DMS53 treated with DMSO at 0.1 percent for 48 hours (cell line): ENCODE measurements at regions not wholly inside any gene's neighbourhood (a gene's known extent, or its start where the extent isn't known, plus 50 kb on each side); places are given as distances from the start of the nearest gene placed in this dataset.
"Not testable (repeated sequence)": the region's sequence is repeated elsewhere in the genome, so short reads cannot be mapped to it uniquely, and the experiment has no call there.

Experiments
- DNase-seq: peaks from one replicate; lab custom pipeline; 2025; ENCODE audit not compliant: unreplicated experiment; lab: John Stamatoyannopoulos, UW

GRCh38 chr4:57726154-57726553, 616.0 kb upstream of the IGFBP7 start:
- DNase-seq, result no peak

GRCh38 chr4:57719456-57719855, 609.3 kb upstream of the IGFBP7 start:
- DNase-seq, result no peak

GRCh38 chr4:57714313-57714712, 604.1 kb upstream of the IGFBP7 start:
- not testable (repeated sequence) for DNase-seq

- DNase-seq, result no peak
Measured at GRCh38 chr4:57710053-57710452, 599.9 kb upstream of the IGFBP7 start.

GRCh38 chr4:57691370-57691769, 581.2 kb upstream of the IGFBP7 start:
- no peak for DNase-seq

GRCh38 chr4:57689693-57690205, 579.6 kb upstream of the IGFBP7 start:
- DNase-seq, result no peak

GRCh38 chr4:57682275-57682674, 572.1 kb upstream of the IGFBP7 start:
- no peak for DNase-seq

GRCh38 chr4:57679969-57680368, 569.8 kb upstream of the IGFBP7 start:
- DNase-seq, result no peak

GRCh38 chr4:57676394-57676793, 566.2 kb upstream of the IGFBP7 start:
- DNase-seq, result no peak

GRCh38 chr4:57672846-57673433, 562.8 kb upstream of the IGFBP7 start:
- no peak for DNase-seq

- no peak for DNase-seq
Measured at GRCh38 chr4:57668621-57669020, 558.4 kb upstream of the IGFBP7 start.

GRCh38 chr4:57665806-57666205, 555.6 kb upstream of the IGFBP7 start:
- DNase-seq, result no peak

GRCh38 chr4:57661517-57662090, 551.4 kb upstream of the IGFBP7 start:
- peak; percentile 32 for DNase-seq

GRCh38 chr4:57658673-57659072, 548.5 kb upstream of the IGFBP7 start:
- DNase-seq, result no peak

GRCh38 chr4:57658188-57658587, 548.0 kb upstream of the IGFBP7 start:
- DNase-seq, result no peak

- DNase-seq, result no peak
Measured at GRCh38 chr4:57655342-57655741, 545.2 kb upstream of the IGFBP7 start.

GRCh38 chr4:57652779-57653178, 542.6 kb upstream of the IGFBP7 start:
- no peak for DNase-seq

- DNase-seq, result no peak
Measured at GRCh38 chr4:57640391-57641100, 530.4 kb upstream of the IGFBP7 start.

GRCh38 chr4:57639561-57640382, 529.6 kb upstream of the IGFBP7 start:
- DNase-seq, result no peak

- DNase-seq, result no peak
Measured at GRCh38 chr4:57635910-57636309, 525.7 kb upstream of the IGFBP7 start.

GRCh38 chr4:57633212-57633859, 523.2 kb upstream of the IGFBP7 start:
- no peak for DNase-seq
